K562 (cell line): ENCODE measurements at regions not wholly inside any gene's neighbourhood (a gene's known extent, or its start where the extent isn't known, plus 50 kb on each side); places are given as distances from the start of the nearest gene placed in this dataset.

ENCODE experiments used
- ATAC-seq: fragments of 200-7000 bp; cut with Tn5 transposase; 3 replicates; pipeline ENCODE4 v1.9.1; 2020; ENCODE audit warnings: moderate library complexity
- BruUV-seq: library from RNA; stranded (reverse); fragments of 400-500 nt; replicated peaks from 2 replicates; lab custom pipeline; 2021; lab: Mats Ljungman, UMichigan
- CTCF ChIA-PET: fragments of 300-600 bp; formaldehyde crosslinking; extraction: SDS; loops from one replicate; lab custom pipeline; 2021; ENCODE audit warnings: low intra/inter-chr PET ratio; lab: Yijun Ruan, JAX
- POLR2A ChIA-PET: fragments of 300-600, 350-650 bp; sonication (Branson Sonifier 250); formaldehyde crosslinking; extraction: SDS; loops from one replicate; lab custom pipeline; 2021; ENCODE audit warnings: antibody characterized with exemption, inconsistent platforms; lab: Yijun Ruan, JAX
- DNase-seq, 4 experiments: peaks; one replicate each; pipeline versions ENCODE4 v3.0.0 to v3.0.0-alpha.2; 2011 to 2018; ENCODE audit warnings: low spot score in 3 of 4, mixed read lengths in 3 of 4; ENCODE audit errors: extremely low read depth in 1 of 4
- FAIRE-seq: peaks from 2 replicates; lab custom pipeline; 2011; peaks lifted over from hg19 to GRCh38; lab: Jason Lieb, UNC
- H2AFZ ChIP-seq: 2 replicates; pipeline ENCODE4 v1.6.0; 2011; ENCODE audit warnings: low read depth, low read length, control low read depth, inconsistent platforms
- H3K27ac ChIP-seq: fragments of 200-600 bp; 3 replicates; pipeline ENCODE4 v1.8.0; 2011; ENCODE audit warnings: low read depth, mild to moderate bottlenecking, control low read depth, inconsistent platforms, low read length, moderate library complexity, mixed read lengths; ENCODE audit errors: extremely low read depth
- H3K27me3 ChIP-seq, 2 experiments: fragments of 300-600 bp in 1 of 2; 2 replicates in 1 of 2; 3 replicates in 1 of 2; pipeline versions ENCODE4 v1.6.0 to v1.8.0; 2011; ENCODE audit warnings: inconsistent platforms in 2 of 2, low read length in 2 of 2, mild to moderate bottlenecking in 1 of 2, mixed read lengths in 1 of 2, moderate library complexity in 1 of 2; ENCODE audit not compliant: control insufficient read depth in 2 of 2, insufficient read depth in 2 of 2
- H3K36me3 ChIP-seq: fragments of 300-600 bp; 3 replicates; pipeline ENCODE4 v1.8.0; 2011; ENCODE audit warnings: mild to moderate bottlenecking, low read length, inconsistent platforms; ENCODE audit not compliant: control insufficient read depth, insufficient read depth
- H3K4me1 ChIP-seq, 2 experiments: fragments of 200-600 bp in 1 of 2; replicated peaks in 1 of 2; 2 replicates in 1 of 2; 3 replicates in 1 of 2; pipeline versions ENCODE4 v1.5.1 to v1.8.0; 2011; ENCODE audit warnings: inconsistent platforms in 2 of 2, low read length in 2 of 2, mild to moderate bottlenecking in 1 of 2, mixed read lengths in 1 of 2, moderate library complexity in 1 of 2; ENCODE audit not compliant: control insufficient read depth in 2 of 2, insufficient read depth in 2 of 2
- H3K4me2 ChIP-seq: 2 replicates; pipeline ENCODE4 v1.6.1; 2011; ENCODE audit warnings: low read length, control low read depth, inconsistent platforms, mixed read lengths; ENCODE audit not compliant: insufficient read depth
- H3K4me3 ChIP-seq: fragments of 200-600 bp; sonication (generic), shearing (Covaris generic); 2 replicates; pipeline ENCODE4 v1.5.1; 2016; ENCODE audit warnings: control low read depth, inconsistent platforms
- H3K79me2 ChIP-seq: fragments of 200-600 bp; 3 replicates; pipeline ENCODE4 v1.8.0; 2011; ENCODE audit warnings: low read length, inconsistent platforms; ENCODE audit not compliant: control insufficient read depth, insufficient read depth
- H3K9ac ChIP-seq, 2 experiments: 2 replicates each; pipeline versions ENCODE4 v1.6.0 to v1.6.1; 2011; ENCODE audit warnings: low read depth in 2 of 2, low read length in 2 of 2, control low read depth in 1 of 2, inconsistent platforms in 1 of 2, mild to moderate bottlenecking in 1 of 2, mixed read lengths in 1 of 2; ENCODE audit not compliant: insufficient read depth in 1 of 2
- H3K9me1 ChIP-seq: one replicate; pipeline ENCODE4 v1.6.0; 2011; ENCODE audit warnings: inconsistent platforms, mild to moderate bottlenecking, low read length, moderate library complexity; ENCODE audit not compliant: control insufficient read depth, insufficient read depth
- H3K9me3 ChIP-seq: replicated peaks from 2 replicates; pipeline ENCODE4 v1.5.1; 2011; ENCODE audit warnings: low read depth, low read length, inconsistent platforms; ENCODE audit not compliant: control insufficient read depth, insufficient read depth
- H4K20me1 ChIP-seq: replicated peaks from 2 replicates; pipeline ENCODE4 v1.6.1; 2011; ENCODE audit warnings: low read length, inconsistent platforms, mixed read lengths; ENCODE audit not compliant: control insufficient read depth, insufficient read depth
- CREM ChIP-seq: IDR thresholded peaks from 2 replicates; pipeline ENCODE4 v1.6.1; 2014; ENCODE audit warnings: antibody characterized with exemption, low read depth
- DACH1 ChIP-seq: fragments of 450-650 bp; IDR thresholded peaks from 2 replicates; pipeline ENCODE4 v1.6.1; 2018; ENCODE audit not compliant: partially characterized antibody
- ESRRB ChIP-seq: fragments of 250-450 bp; sonication (Bioruptor Pico); IDR thresholded peaks from 2 replicates; pipeline ENCODE4 v1.5.0; 2020; ENCODE audit warnings: mild to moderate bottlenecking, moderate library complexity, borderline replicate concordance
- ETV1 ChIP-seq: fragments of 450-650 bp; conservative IDR thresholded peaks from 2 replicates; pipeline ENCODE4 v1.6.1; 2016; ENCODE audit warnings: missing genetic modification characterization, control low read depth, low read depth, missing compliant biosample characterization
- MAFF ChIP-seq: IDR thresholded peaks from 2 replicates; pipeline ENCODE4 v1.6.1; 2012; ENCODE audit warnings: low read length, improper control_type of control experiment
- MCM5 ChIP-seq: fragments of 450-650 bp; IDR thresholded peaks from 2 replicates; pipeline ENCODE4 v1.6.1; 2016; ENCODE audit warnings: low read depth
- RBM22 ChIP-seq: fragments of 200-400 bp; formaldehyde crosslinking; IDR thresholded peaks from 2 replicates; pipeline ENCODE4 v1.6.1; 2018; ENCODE audit warnings: low read length, low read depth; ENCODE audit not compliant: poor library complexity, severe bottlenecking
- SP1 ChIP-seq: sonication (generic); formaldehyde crosslinking; IDR thresholded peaks from 2 replicates; pipeline ENCODE4 v1.8.1; 2022; ENCODE audit warnings: mild to moderate bottlenecking, missing genetic modification reagents
- TAF1 ChIP-seq: IDR thresholded peaks from 2 replicates; pipeline ENCODE4 v1.6.1; 2011; ENCODE audit warnings: mild to moderate bottlenecking, low read length, moderate library complexity; ENCODE audit not compliant: insufficient read depth, control insufficient read depth, severe bottlenecking; ENCODE audit errors: extremely low read depth
- TAF9B ChIP-seq: fragments of 450-650 bp; IDR thresholded peaks from 2 replicates; pipeline ENCODE4 v1.6.1; 2018; ENCODE audit warnings: mild to moderate bottlenecking; ENCODE audit not compliant: partially characterized antibody
- WHSC1 ChIP-seq: IDR thresholded peaks from one replicate; pipeline ENCODE4 v1.6.1; 2012; ENCODE audit warnings: low read length, control low read depth, inconsistent platforms
- ZBTB9 ChIP-seq: fragments of 450-650 bp; formaldehyde crosslinking; IDR thresholded peaks from 2 replicates; pipeline ENCODE4 v1.4.0; 2020; ENCODE audit warnings: mild to moderate bottlenecking, moderate library complexity
- ZC3H4 ChIP-seq: sonication (generic); formaldehyde crosslinking; IDR thresholded peaks from 2 replicates; pipeline ENCODE4 v1.9.0; 2021; ENCODE audit warnings: missing genetic modification reagents, borderline replicate concordance
- ZNF407 ChIP-seq: fragments of 450-650 bp; IDR thresholded peaks from 2 replicates; pipeline ENCODE4 v1.6.1; 2016; ENCODE audit warnings: low read depth
- ZNF785 ChIP-seq: fragments of 250-450 bp; sonication (Bioruptor Pico); IDR thresholded peaks from 2 replicates; pipeline ENCODE4 v1.4.0; 2020; ENCODE audit warnings: mild to moderate bottlenecking
- WGBS: fragments of 100-300 bp; shearing (Covaris generic); methylation state at CpG from one replicate; pipeline ENCODE4 v1.1.6; 2016; ENCODE audit warnings: low coverage, mixed read lengths; ENCODE audit not compliant: insufficient coverage; ENCODE audit errors: missing lambda C conversion rate; 5-methylcytosine and 5-hydroxymethylcytosine counted together
- in situ Hi-C: fragments of 300-500 bp; cut with MboI; formaldehyde crosslinking; loops from 4 replicates; pipeline ENCODE4 v1.15.0; 2018; ENCODE audit warnings: inconsistent platforms, mixed read lengths
- intact Hi-C: fragments of 100-400 bp; cut with micrococcal nuclease; formaldehyde crosslinking; loops from 2 replicates; pipeline ENCODE4 v1.14.2; 2022

GRCh38 chr2:113376913-113377445 is 60.5 kb upstream of the ZNG1B start:
- DNase-seq (no peak), FAIRE-seq (no peak), ATAC-seq (no peak)
- H3K4me3 ChIP-seq = no peak overlapping the region
- H3K9me3 ChIP-seq = no peaks in the 10 kb centered on the region
- no peaks in the 10 kb centered on the region for H3K36me3 ChIP-seq
- H3K27ac ChIP-seq = no peak overlapping the region
- BruUV-seq = no TSS peak
- H3K9me1 ChIP-seq = no peaks in the 10 kb centered on the region
- no peak overlapping the region for H2AFZ ChIP-seq
- no peak overlapping the region for H3K4me2 ChIP-seq
- no peaks in the 10 kb centered on the region for H4K20me1 ChIP-seq
- H3K9ac ChIP-seq = no peak overlapping the region
- no peaks in the 10 kb centered on the region for H3K4me1 ChIP-seq
- POLR2A ChIA-PET = no interaction called here
- in situ Hi-C loops = no loop called here
- CTCF ChIA-PET = interaction anchor here (0.7 kb wide), 1 partner anchor 402 kb away, joined by 3 read pairs; no protein-coding TSS in a partner anchor
- H3K79me2 ChIP-seq = no peaks in the 10 kb centered on the region
- intact Hi-C loops = no loop called here
- H3K27me3 ChIP-seq = peaks cover 0 to 3% of the 10 kb centered on the region in 2 experiments; a peak in 3 of 5 replicates
- WGBS = 0% methylated on average over 3 of the region's 3 CpGs
- TF ChIP-seq ETV1 (no peak), ZC3H4 (CRISPR knock-in tag) (no peak), MCM5 (no peak), SP1 (CRISPR knock-in tag) (no peak), TAF1 (no peak), ESRRB (CRISPR knock-in tag) (no peak), DACH1 (no peak), ZNF785 (no peak), ZNF407 (no peak), CREM (no peak), TAF9B (no peak), WHSC1 (no peak), MAFF (no peak), ZBTB9 (CRISPR knock-in tag) (no peak), RBM22 (no peak)
